ENCODE measurements at regions not wholly inside any gene's neighbourhood (a gene's known extent, or its start where the extent isn't known, plus 50 kb on each side); places are given as distances from the start of the nearest gene placed in this dataset.
A peak's percentile ranks its signal among the peaks of the same experiment; 100 is the strongest.

DNA sequence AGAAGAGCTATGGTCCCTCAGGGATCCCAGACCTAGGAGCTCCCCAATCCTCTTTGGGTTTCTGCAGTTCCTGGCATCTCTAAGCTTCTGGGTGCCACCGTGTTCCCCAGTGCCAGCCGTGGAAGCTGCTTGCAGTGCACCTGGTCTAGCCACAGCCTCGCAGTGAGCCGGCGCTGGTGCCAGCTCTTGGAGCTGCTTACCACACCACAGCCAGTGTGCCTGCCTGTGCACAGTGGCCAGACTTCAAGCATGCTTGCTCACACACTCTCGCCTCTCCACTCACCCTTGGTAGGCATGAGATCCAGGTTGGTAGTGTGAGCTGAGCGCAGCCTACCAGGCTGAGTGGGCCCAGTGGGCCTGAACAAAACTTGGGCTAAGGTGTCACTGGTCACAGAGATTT lies 971.9 kb downstream of the DCDC2C start:
- no peak overlapping the region for H3K27ac Mint-ChIP-seq

DNA sequence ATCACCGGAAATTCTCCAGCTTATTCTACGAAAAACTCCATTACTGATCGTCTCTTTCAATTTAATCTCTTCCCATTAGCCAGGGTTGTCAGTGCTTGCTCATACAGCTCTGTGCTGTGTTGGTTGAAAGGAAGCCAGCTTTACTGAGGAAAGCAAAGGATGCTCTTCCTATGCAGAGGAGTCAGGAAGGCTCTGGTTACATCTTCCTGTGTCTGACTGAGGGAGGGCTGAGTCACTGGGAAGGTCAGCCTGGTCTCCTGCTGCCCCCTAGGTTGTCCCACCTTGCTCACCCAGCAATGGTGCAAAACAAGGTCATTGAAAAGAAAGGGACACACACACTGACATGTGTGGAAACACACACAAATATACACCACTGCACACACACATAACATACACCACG lies 975.6 kb downstream of the DCDC2C start:
- no peak overlapping the region for H3K4me3 Mint-ChIP-seq
- DNase-seq (ENCODE audit: low spot score in 2 of 2) = no peak
- H3K36me3 Mint-ChIP-seq = no peaks in the 10 kb centered on the region
- H3K9me3 Mint-ChIP-seq = peaks cover 9% of the 10 kb centered on the region
- no peak for ATAC-seq
- H3K27ac Mint-ChIP-seq = no peak overlapping the region
- no peaks in the 10 kb centered on the region for H3K4me1 Mint-ChIP-seq

More for the DNA sequence above, 971.9 kb downstream of the DCDC2C start:
- DNase-seq (ENCODE audit: low spot score in 2 of 2) (no peak), ATAC-seq (peak; percentile 21)
- Mint-ChIP-seq H3K4me3 (no peak overlapping the region), H3K36me3 (no peaks in the 10 kb centered on the region), H3K9me3 (peaks cover 19% of the 10 kb centered on the region), H3K4me1 (no peaks in the 10 kb centered on the region)

DNA sequence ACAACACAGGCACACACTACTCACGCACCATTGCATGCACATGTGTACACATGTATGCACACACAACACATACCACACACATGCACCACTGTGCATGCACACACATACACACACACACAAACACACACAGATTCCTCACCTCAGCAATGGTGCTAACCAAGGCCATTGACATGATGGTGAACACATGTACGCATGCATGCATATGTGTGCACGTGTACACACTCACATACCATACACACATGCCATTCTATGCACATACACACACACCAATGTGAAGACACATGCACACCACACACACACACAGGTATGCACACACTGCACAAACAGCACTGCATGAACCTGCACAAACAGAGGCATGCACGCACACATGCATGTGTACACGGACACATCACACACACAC lies 976.0 kb downstream of the DCDC2C start:
- DNase-seq (ENCODE audit: low spot score in 2 of 2) = no peak
- Mint-ChIP-seq H3K27ac (no peak overlapping the region), H3K36me3 (no peaks in the 10 kb centered on the region), H3K4me1 (no peaks in the 10 kb centered on the region), H3K4me3 (no peak overlapping the region), H3K9me3 (peaks cover 9% of the 10 kb centered on the region)
- no peak for ATAC-seq

DNA sequence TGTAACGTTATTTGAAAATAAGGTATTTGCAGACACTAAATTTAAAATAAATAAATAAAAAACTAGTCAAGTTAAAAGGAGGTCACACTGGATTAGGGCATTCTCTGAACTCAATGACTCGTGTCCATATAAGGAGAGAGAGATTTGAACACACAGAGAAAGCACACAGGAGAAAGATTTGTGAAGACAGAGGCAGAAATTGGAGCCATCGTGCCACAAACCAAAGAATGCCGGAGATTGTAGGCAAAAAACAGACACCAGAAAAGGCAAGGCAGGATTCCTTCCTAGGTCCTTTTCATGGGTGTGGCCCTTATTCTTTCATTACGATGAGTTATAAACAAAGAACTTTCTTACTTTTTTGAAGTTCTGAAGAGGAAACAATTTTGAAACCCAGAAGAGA lies 981.5 kb downstream of the DCDC2C start:
- ATAC-seq (no peak), DNase-seq (ENCODE audit: low spot score in 2 of 2) (no peak)
- H3K36me3 Mint-ChIP-seq = no peaks in the 10 kb centered on the region
- H3K4me3 Mint-ChIP-seq = no peak overlapping the region
- H3K27ac Mint-ChIP-seq = no peak overlapping the region
- no peaks in the 10 kb centered on the region for H3K4me1 Mint-ChIP-seq
- peaks cover 3% of the 10 kb centered on the region for H3K9me3 Mint-ChIP-seq

DNA sequence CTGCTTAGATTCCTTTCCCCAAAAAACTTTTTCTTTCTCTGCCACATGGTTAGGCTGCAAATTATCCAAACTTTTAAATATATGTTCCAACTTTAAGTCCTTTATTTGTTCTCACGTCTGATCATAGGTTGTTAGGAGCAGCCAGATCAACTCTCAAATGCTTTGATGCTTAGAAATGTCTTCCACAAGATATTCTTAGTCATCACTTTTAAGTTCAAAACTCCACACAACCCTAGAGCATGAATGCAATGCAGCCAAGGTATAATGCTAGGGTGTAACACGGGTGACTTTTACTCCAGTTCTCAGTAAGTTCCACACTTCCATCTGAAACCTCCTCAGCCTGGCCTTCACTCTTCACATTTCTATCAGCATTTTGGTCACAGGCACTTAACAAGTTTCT lies 987.5 kb downstream of the DCDC2C start:
- Mint-ChIP-seq H3K9me3 (peaks cover 16% of the 10 kb centered on the region), H3K27ac (no peak overlapping the region), H3K36me3 (no peaks in the 10 kb centered on the region), H3K4me3 (no peak overlapping the region), H3K4me1 (no peaks in the 10 kb centered on the region)
- DNase-seq (ENCODE audit: low spot score in 2 of 2) (no peak), ATAC-seq (no peak)

DNA sequence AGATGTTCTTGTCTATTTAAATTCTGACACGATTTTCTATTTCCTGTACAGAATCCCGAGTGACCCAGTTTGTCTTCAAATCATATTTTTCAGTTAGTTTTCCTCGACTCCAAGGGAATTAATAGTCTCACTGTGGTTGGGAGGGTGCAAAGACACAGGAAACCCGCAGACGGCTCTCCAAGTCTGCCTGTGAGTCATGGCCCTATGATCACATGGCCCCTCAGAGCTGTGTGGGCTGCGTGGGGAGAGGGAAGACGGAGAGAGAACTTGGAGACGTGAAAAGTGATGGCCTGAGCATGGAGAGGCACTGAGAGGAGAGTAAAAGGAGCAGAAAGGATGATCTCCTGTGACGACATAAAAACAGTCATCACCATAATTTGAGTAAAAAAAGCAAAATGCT lies 989.9 kb downstream of the DCDC2C start:
- H3K36me3 Mint-ChIP-seq = no peaks in the 10 kb centered on the region
- no peak overlapping the region for H3K4me3 Mint-ChIP-seq
- H3K9me3 Mint-ChIP-seq = peaks cover 17% of the 10 kb centered on the region
- no peak for ATAC-seq
- no peaks in the 10 kb centered on the region for H3K4me1 Mint-ChIP-seq
- no peak for DNase-seq (ENCODE audit: low spot score in 2 of 2)
- H3K27ac Mint-ChIP-seq = no peak overlapping the region

DNA sequence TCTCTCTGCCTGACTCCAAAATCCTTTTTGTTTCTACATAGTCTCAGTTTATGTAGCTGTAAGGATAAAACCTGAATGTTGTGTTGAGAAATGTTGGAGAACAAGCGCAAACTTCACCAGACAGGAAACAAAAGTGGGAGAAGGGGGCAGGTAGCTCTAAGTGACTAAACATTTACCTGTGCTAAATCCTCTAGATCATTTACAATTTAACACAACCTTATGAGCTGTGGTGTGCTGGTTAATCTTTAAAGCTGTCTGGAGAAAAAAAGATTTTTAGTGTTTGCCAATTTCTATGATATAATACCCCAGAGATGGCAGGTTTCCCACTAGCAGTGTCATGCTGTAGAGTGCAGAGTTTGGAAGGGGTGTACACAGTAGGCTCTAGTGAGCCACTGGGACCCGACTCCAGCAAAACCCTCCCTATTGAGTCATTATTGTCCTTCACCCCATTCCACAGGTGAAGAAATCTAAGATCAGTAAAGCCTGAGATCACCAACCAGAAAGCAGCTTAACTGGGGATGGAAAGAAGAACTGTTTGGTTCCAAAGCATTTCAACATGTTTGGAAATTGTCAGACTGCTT lies 992.0 kb downstream of the DCDC2C start:
- Mint-ChIP-seq H3K4me3 (no peak overlapping the region), H3K9me3 (peaks cover 22% of the 10 kb centered on the region), H3K4me1 (no peaks in the 10 kb centered on the region), H3K27ac (no peak overlapping the region), H3K36me3 (no peaks in the 10 kb centered on the region)
- DNase-seq (ENCODE audit: low spot score in 2 of 2) = no peak
- no peak for ATAC-seq

DNA sequence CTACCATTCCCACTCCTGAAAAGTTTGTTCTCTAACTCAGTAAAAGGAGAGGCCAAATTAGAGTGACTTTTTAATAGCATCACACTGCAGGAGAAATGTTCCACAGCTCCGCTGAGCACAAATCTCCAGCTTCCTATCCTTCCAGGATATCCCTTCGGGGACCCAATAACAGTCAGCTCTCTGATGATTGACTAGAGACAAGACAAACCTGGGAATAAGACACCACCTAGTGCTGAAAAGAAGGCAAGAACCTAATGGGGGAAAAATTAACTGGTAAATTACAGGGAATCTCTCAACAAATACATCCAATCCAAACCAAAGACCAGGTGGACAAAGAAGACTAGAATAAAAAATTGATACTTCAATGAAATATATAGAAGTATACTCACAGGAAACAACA lies 977.1 kb upstream of the SOX11 start:
- Mint-ChIP-seq H3K36me3 (no peaks in the 10 kb centered on the region), H3K27ac (no peak overlapping the region), H3K4me3 (no peak overlapping the region), H3K4me1 (no peaks in the 10 kb centered on the region), H3K9me3 (peaks cover 28% of the 10 kb centered on the region)
- ATAC-seq (no peak), DNase-seq (ENCODE audit: low spot score in 2 of 2) (no peak)

DNA sequence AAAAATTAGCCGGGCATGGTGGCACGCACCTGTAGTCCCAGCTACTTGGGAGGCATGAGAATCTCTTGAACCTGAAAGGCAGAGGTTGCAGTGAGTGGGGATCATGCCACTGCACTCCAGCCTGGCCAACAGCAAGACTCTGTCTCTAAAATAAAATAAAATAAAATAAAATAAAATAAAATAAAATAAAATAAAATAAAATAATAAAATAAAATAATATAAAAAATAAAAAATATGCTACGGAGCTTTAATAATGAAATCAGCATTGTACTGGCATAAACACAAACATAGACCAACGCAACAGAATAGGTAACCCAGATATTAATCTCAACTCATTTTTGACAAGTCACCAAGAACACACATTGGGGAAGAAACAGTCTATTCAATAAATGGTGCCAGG lies 973.4 kb upstream of the SOX11 start:
- no peak overlapping the region for H3K4me3 Mint-ChIP-seq
- no peaks in the 10 kb centered on the region for H3K36me3 Mint-ChIP-seq
- peaks cover 29% of the 10 kb centered on the region for H3K9me3 Mint-ChIP-seq
- H3K4me1 Mint-ChIP-seq = no peaks in the 10 kb centered on the region
- DNase-seq (ENCODE audit: low spot score in 2 of 2) = no peak
- H3K27ac Mint-ChIP-seq = no peak overlapping the region
- no peak for ATAC-seq

DNA sequence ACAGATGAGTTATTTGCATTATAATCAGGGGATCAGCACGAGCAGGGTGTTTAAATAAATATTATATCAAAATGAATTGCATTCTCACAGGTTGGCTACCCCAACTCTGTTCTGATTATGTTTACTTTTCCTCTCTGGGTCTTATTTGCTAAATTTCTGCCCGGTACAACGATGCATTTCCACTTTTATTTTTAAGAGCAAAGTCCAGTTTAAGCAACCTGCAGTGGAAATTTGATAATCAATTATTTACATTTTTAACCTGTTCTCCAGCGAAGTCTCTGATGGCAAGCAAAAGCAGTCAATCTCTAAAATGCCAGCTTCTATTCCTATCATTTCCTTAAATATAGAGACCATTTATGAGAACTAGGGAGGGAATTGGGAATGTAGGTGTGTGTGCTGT lies 966.6 kb upstream of the SOX11 start:
- Mint-ChIP-seq H3K4me3 (no peak overlapping the region), H3K4me1 (no peaks in the 10 kb centered on the region), H3K9me3 (peaks cover 18% of the 10 kb centered on the region), H3K27ac (no peak overlapping the region), H3K36me3 (no peaks in the 10 kb centered on the region)
- no peak for ATAC-seq
- no peak for DNase-seq (ENCODE audit: low spot score in 2 of 2)

DNA sequence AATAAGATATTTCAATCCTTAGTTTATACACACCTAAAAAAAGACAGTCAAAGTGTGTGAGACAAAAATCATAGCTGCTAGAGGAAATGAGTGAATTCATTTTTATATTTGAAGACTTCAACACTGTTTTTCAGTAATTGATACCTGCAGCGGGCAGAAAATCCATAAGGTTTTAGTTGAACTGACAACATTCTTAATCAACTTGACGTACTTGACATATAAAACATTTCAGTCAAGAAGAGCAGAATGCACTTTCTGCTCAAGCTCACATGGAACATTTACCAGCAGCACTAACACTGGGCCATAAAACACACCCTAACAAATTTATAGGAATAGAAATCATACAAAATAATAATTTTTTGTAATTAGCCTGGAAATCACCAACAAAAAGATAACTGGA lies 959.6 kb upstream of the SOX11 start:
- no peaks in the 10 kb centered on the region for H3K36me3 Mint-ChIP-seq
- no peak overlapping the region for H3K4me3 Mint-ChIP-seq
- DNase-seq (ENCODE audit: low spot score in 2 of 2) (no peak), ATAC-seq (no peak)
- H3K4me1 Mint-ChIP-seq = no peaks in the 10 kb centered on the region
- H3K27ac Mint-ChIP-seq = no peak overlapping the region
- peaks cover 21% of the 10 kb centered on the region for H3K9me3 Mint-ChIP-seq

DNA sequence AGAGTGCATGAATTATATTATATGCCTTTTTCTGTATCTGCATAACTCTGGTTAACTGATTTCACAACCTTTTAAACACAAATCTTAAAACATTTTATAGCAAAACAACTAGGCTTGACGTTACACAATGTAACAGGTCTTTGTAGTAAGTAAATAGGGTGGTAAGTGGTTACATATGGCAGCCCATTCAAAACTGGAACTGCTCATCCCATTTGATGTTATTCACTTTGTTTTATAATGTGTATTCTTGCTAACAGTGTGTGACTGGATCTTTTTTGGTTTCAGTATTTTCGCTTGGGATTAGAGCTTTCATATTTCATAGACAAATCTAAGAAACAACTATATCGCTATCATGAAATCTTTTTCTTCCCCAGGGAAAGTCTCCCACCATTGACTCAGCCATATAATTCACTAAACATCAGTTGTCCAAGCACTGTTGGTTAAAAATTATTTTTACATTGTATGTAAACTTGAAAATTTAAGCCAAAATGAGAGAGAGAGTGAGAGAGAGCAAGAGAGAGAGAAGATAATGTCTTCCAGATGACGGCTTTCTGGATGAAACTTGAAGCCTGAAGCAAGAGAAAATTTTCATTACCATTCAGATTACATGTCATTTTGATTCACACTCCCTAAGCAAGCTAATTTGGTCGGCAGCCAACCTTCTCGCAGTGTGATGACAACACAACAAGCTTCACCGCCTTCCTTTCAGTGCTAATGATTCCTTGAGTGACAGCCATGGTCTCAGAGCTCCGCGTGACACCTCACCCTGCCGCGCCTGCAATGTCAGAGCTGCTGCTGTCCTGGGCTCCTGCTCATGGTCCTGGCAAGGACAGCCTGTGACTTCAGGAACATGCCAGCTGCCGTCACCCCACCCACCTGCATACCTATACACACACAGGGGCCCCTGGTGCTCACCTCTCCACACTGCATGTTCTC lies 946.9 kb upstream of the SOX11 start:
- no peak for ATAC-seq
- Mint-ChIP-seq H3K4me3 (no peak overlapping the region), H3K9me3 (peaks cover 8% of the 10 kb centered on the region), H3K36me3 (no peaks in the 10 kb centered on the region), H3K27ac (no peak overlapping the region), H3K4me1 (no peaks in the 10 kb centered on the region)
- DNase-seq (ENCODE audit: low spot score in 2 of 2) = no peak

DNA sequence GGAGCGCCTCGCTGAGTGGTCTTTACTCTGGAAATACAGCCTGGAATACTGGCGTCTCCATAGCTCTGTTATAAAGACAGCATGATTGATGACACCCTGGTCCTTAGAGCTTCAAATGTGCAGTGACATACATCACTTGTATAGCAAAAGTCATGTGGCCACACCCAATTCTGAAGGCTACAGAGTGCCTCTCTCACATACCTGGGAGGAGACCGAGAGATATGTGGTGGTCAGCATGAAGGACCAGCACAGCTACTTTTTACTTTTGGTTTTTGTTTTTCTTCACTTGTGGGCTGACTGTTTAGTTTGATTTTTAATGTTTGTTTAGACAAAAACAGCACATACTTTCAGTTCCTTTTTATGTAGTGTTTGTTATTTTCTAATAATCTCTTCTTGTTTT lies 938.5 kb upstream of the SOX11 start:
- no peak for DNase-seq (ENCODE audit: low spot score in 2 of 2)
- Mint-ChIP-seq H3K27ac (no peak overlapping the region), H3K4me3 (no peak overlapping the region), H3K9me3 (peaks cover 16% of the 10 kb centered on the region), H3K4me1 (no peaks in the 10 kb centered on the region), H3K36me3 (no peaks in the 10 kb centered on the region)
- ATAC-seq = no peak

DNA sequence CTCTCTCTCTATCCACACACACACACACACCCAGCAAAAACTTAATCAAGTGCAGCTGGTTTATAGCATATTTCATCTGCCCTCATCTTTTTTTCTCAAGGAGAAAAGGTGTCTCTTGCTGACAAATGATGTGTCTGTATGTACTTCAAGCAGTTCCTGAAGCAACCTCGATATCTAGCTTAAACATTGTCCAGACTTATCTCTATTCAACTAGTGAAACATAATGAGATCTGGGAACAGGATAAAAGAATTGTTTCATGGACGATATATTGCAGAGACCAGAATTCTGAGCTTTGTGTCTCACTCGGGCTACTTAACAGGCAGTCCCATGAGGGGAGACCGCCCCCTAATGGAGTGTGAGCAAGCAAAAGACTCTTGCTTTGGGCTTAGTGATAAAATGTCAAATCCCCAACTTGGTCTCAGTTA lies 929.2 kb upstream of the SOX11 start:
- DNase-seq (ENCODE audit: low spot score in 2 of 2) = no peak
- no peak overlapping the region for H3K4me3 Mint-ChIP-seq
- ATAC-seq = no peak
- no peaks in the 10 kb centered on the region for H3K36me3 Mint-ChIP-seq
- H3K27ac Mint-ChIP-seq = no peak overlapping the region
- no peaks in the 10 kb centered on the region for H3K4me1 Mint-ChIP-seq
- peaks cover 15% of the 10 kb centered on the region for H3K9me3 Mint-ChIP-seq

DNA sequence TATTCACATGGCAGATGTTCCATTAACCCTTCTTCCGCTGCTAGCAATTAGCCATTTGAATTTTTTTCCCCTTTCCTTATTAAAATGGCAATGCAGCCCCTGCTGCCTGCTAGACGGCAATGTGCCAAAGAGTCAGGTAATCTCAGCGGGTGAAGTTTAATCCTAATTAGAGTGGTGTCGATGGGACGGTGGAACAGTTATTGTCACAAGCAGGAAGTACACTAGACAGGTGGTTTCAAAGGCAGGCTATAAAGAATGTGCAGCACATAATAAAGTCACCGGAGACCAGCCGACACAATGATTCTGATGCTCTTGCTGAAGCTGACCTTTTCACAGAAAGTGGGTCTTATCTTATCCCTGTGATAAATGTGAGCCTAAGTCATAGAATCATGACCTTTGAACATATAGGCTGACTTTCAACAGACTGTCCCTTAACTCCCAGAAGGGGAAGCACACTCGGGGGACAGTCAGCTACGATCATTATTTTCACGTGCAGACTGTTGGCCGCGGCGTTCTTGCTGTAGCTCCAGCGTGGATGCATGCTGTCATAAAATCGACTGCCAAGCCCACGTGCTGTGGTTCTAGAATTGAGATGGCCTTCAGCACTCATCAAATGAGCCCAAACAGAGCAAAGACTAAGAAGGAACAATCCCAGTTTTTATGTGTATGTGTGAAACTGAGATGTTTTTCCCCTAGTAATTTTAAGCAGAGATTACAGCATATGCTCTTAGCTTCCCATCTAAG lies 926.2 kb upstream of the SOX11 start:
- Mint-ChIP-seq H3K4me1 (no peaks in the 10 kb centered on the region), H3K36me3 (no peaks in the 10 kb centered on the region), H3K9me3 (peaks cover 10% of the 10 kb centered on the region), H3K27ac (no peak overlapping the region), H3K4me3 (no peak overlapping the region)
- DNase-seq (ENCODE audit: low spot score in 2 of 2) (no peak), ATAC-seq (no peak)

DNA sequence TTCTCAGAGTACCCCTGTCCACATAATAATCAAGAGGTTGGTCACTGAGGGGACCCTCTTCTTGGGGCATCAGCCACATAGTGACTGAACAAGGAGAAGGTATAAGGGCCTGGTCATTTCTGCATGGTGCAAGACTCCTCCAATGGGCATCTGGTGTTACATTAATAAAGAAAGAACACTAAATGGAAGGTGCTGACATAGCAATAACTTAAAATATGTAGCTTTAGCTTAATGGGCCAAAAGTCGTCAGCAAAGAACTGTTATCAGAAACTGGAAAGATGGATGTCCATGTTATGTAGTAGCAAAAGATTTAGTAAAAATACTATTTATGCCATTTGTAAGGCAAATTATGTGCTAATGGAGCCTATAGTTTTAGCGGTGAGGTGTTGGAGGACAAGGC lies 916.5 kb upstream of the SOX11 start:
- no peak overlapping the region for H3K4me3 Mint-ChIP-seq
- H3K36me3 Mint-ChIP-seq = no peaks in the 10 kb centered on the region
- ATAC-seq (no peak), DNase-seq (ENCODE audit: low spot score in 2 of 2) (no peak)
- H3K27ac Mint-ChIP-seq = no peak overlapping the region
- H3K9me3 Mint-ChIP-seq = peaks cover 19% of the 10 kb centered on the region
- no peaks in the 10 kb centered on the region for H3K4me1 Mint-ChIP-seq
